GM10248 (cell line): ENCODE measurements at regions not wholly inside any gene's neighbourhood (a gene's known extent, or its start where the extent isn't known, plus 50 kb on each side); places are given as distances from the start of the nearest gene placed in this dataset.

Source experiments
- CTCF ChIA-PET: fragments of 300-600 bp; sonication (Branson Sonifier 250); formaldehyde crosslinking; extraction: SDS; loops from one replicate; lab custom pipeline; 2021; ENCODE audit warnings: antibody characterized with exemption; lab: Yijun Ruan, JAX
- POLR2A ChIA-PET: fragments of 350-650 bp; sonication (Branson Sonifier 250); formaldehyde crosslinking; extraction: SDS; loops from one replicate; lab custom pipeline; 2020; ENCODE audit warnings: antibody characterized with exemption; lab: Yijun Ruan, JAX
- DNase-seq: peaks from one replicate; pipeline ENCODE4 v3.0.0; 2012; ENCODE audit errors: extremely low spot score
- CTCF ChIP-seq: IDR thresholded peaks from 2 replicates; pipeline ENCODE4 v1.5.1; 2012; ENCODE audit warnings: mild to moderate bottlenecking, low read depth; ENCODE audit errors: extremely low read depth, missing control alignments, control extremely low read depth

GRCh38 chr14:38089123-38089522 lies 118.6 kb upstream of the SSTR1 start:
- TF ChIP-seq CTCF, result no peak
- no peak for DNase-seq
- CTCF ChIA-PET, result no interaction called here
- POLR2A ChIA-PET, result no interaction called here

GRCh38 chr14:38090506-38090905 lies 117.2 kb upstream of the SSTR1 start:
- ChIA-PET CTCF (no interaction called here), POLR2A (no interaction called here)
- no peak for DNase-seq
- no peak for TF ChIP-seq CTCF

- TF ChIP-seq CTCF, result no peak
- ChIA-PET CTCF (no interaction called here), POLR2A (no interaction called here)
- no peak for DNase-seq
Measured at GRCh38 chr14:38098074-38098836, 109.4 kb upstream of the SSTR1 start.

- no peak for DNase-seq
- CTCF ChIA-PET, result interaction anchor here (1.0 kb wide), 1 partner anchor 8 kb away, joined by 3 read pairs; no protein-coding TSS in a partner anchor
- POLR2A ChIA-PET, result no interaction called here
- no peak for TF ChIP-seq CTCF
Measured at GRCh38 chr14:38101679-38102078, 106.0 kb upstream of the SSTR1 start.

GRCh38 chr14:38103542-38104225 lies 104.0 kb upstream of the SSTR1 start:
- no peak for TF ChIP-seq CTCF
- CTCF ChIA-PET, result no interaction called here
- POLR2A ChIA-PET, result no interaction called here
- DNase-seq, result no peak

GRCh38 chr14:38105106-38105702 lies 102.5 kb upstream of the SSTR1 start:
- no peak for DNase-seq
- no peak for TF ChIP-seq CTCF
- CTCF ChIA-PET, result no interaction called here
- POLR2A ChIA-PET, result no interaction called here
